ENCODE measurements at regions not wholly inside any gene's neighbourhood (a gene's known extent, or its start where the extent isn't known, plus 50 kb on each side); places are given as distances from the start of the nearest gene placed in this dataset.
A peak's percentile ranks its signal among the peaks of the same experiment; 100 is the strongest.
"Not testable (repeated sequence)": the region's sequence is repeated elsewhere in the genome, so short reads cannot be mapped to it uniquely, and the experiment has no call there.

- DNase-seq (ENCODE audit: low spot score in 2 of 2) (peak in 1 of 2 donors; percentile 1), FAIRE-seq (no peak)
These were observed 378.1 kb downstream of the ALG10 start for GRCh38 chr12:34400411-34400881.

- FAIRE-seq (no peak), DNase-seq (ENCODE audit: low spot score in 2 of 2) (no peak)
These were observed 378.8 kb downstream of the ALG10 start for GRCh38 chr12:34400986-34401658.

GRCh38 chr12:34401659-34402227 is 379.4 kb downstream of the ALG10 start:
- peak; percentile 0 to 1 for DNase-seq (ENCODE audit: low spot score in 2 of 2)
- no peak for FAIRE-seq

GRCh38 chr12:34402228-34402898 is 380.1 kb downstream of the ALG10 start:
- no peak for FAIRE-seq
- peak in 1 of 2 donors; percentile 0 for DNase-seq (ENCODE audit: low spot score in 2 of 2)

- FAIRE-seq (no peak), DNase-seq (ENCODE audit: low spot score in 2 of 2) (no peak)
These were observed 380.8 kb downstream of the ALG10 start for GRCh38 chr12:34402899-34403705.

GRCh38 chr12:34403706-34404376 is 381.5 kb downstream of the ALG10 start:
- no peak for DNase-seq (ENCODE audit: low spot score in 2 of 2)
- FAIRE-seq: no peak

- FAIRE-seq: no peak
- no peak for DNase-seq (ENCODE audit: low spot score in 2 of 2)
These were observed 382.3 kb downstream of the ALG10 start for GRCh38 chr12:34404377-34405285.

- DNase-seq (ENCODE audit: low spot score in 2 of 2) (no peak), FAIRE-seq (no peak)
These were observed 383.3 kb downstream of the ALG10 start for GRCh38 chr12:34405286-34406227.

- DNase-seq (ENCODE audit: low spot score in 2 of 2): no peak
- FAIRE-seq: no peak
These were observed 384.1 kb downstream of the ALG10 start for GRCh38 chr12:34406228-34406995.

- no peak for FAIRE-seq
These were observed 384.7 kb downstream of the ALG10 start for GRCh38 chr12:34406996-34407300.

GRCh38 chr12:34407813-34408212 is 385.5 kb downstream of the ALG10 start:
- FAIRE-seq (no peak), DNase-seq (ENCODE audit: low spot score in 2 of 2) (no peak)

More at GRCh38 chr12:34406996-34407300, 384.7 kb downstream of the ALG10 start:
- no peak for DNase-seq (ENCODE audit: low spot score in 2 of 2)

GRCh38 chr12:34431509-34431908 is 409.2 kb downstream of the ALG10 start:
- DNase-seq (ENCODE audit: low spot score in 2 of 2); FAIRE-seq: not testable (repeated sequence)

Small RNA genes lying in the stretch of these regions (small RNA-seq; reads per million reads assigned to genes)
- 0.20 reads per million for gene RNA5SP357
